Suprapubic skin (tissue), 3 donors: ENCODE measurements at regions not wholly inside any gene's neighbourhood (a gene's known extent, or its start where the extent isn't known, plus 50 kb on each side); places are given as distances from the start of the nearest gene placed in this dataset.

Source experiments
- EP300 ChIP-seq: sonication (generic); formaldehyde crosslinking; IDR thresholded peaks from one replicate; pipeline ENCODE4 v1.6.1; 2017; ENCODE audit warnings: antibody characterized with exemption
- POLR2A ChIP-seq, 2 donors: fragments of 450-650 bp; IDR thresholded peaks; one replicate each; pipeline ENCODE4 v1.6.1; 2017; ENCODE audit warnings: antibody characterized with exemption in 2 of 2, mild to moderate bottlenecking in 2 of 2, moderate library complexity in 2 of 2
- TF ChIP-seq, protein P1 (sequence below), 2 donors: fragments of 200-600 bp in 1 of 2; fragments of 450-650 bp in 1 of 2; sonication (generic) in 1 of 2; IDR thresholded peaks; one replicate each; pipeline ENCODE4 v1.5.1; 2016 to 2019; ENCODE audit warnings: antibody characterized with exemption in 2 of 2, mild to moderate bottlenecking in 1 of 2, moderate library complexity in 1 of 2

DNA sequence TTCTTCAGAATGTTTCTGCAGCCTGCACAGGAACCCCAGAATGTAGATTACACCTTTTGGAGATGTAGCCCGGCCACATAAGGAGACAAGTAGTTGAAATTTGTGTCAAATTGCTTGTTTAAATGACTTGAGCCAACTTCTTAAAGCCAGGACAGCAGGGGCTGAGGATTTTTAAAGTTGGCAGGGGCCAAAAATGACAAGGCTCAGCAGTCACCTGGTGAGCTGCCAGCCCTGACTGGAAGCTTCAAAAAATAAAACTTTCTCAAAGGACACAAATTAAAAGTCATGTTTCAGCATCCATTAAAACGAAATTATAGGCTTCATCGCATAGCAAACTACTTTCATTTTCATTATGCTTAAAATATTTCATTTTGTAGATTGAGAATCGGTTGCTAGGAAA is 340.3 kb upstream of the WWC1 start:
- TF ChIP-seq, protein P1, sequence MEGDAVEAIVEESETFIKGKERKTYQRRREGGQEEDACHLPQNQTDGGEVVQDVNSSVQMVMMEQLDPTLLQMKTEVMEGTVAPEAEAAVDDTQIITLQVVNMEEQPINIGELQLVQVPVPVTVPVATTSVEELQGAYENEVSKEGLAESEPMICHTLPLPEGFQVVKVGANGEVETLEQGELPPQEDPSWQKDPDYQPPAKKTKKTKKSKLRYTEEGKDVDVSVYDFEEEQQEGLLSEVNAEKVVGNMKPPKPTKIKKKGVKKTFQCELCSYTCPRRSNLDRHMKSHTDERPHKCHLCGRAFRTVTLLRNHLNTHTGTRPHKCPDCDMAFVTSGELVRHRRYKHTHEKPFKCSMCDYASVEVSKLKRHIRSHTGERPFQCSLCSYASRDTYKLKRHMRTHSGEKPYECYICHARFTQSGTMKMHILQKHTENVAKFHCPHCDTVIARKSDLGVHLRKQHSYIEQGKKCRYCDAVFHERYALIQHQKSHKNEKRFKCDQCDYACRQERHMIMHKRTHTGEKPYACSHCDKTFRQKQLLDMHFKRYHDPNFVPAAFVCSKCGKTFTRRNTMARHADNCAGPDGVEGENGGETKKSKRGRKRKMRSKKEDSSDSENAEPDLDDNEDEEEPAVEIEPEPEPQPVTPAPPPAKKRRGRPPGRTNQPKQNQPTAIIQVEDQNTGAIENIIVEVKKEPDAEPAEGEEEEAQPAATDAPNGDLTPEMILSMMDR (IDR thresholded peaks at IDR 0.05) = no peak
- TF ChIP-seq POLR2A (IDR thresholded peaks at IDR 0.05) (no peak), EP300 (no peak)
